SK-N-SH treated with all-trans-retinoic acid at 6 μM for 48 hours (cell line): ENCODE measurements at regions not wholly inside any gene's neighbourhood (a gene's known extent, or its start where the extent isn't known, plus 50 kb on each side); places are given as distances from the start of the nearest gene placed in this dataset.
"Not testable (repeated sequence)": the region's sequence is repeated elsewhere in the genome, so short reads cannot be mapped to it uniquely, and the experiment has no call there.

ENCODE experiments used
- ESRRG ChIP-seq: fragments of 250-450 bp; sonication (Bioruptor Pico); IDR thresholded peaks from 2 replicates; pipeline ENCODE4 v1.6.1; 2021; ENCODE audit warnings: mild to moderate bottlenecking
- ISL1 ChIP-seq: fragments of 250-450 bp; sonication (Bioruptor Pico); IDR thresholded peaks from 2 replicates; pipeline ENCODE4 v2.1.2; 2022; ENCODE audit warnings: mild to moderate bottlenecking, moderate library complexity
- SNAI2 ChIP-seq: fragments of 250-450 bp; sonication (Bioruptor Pico); IDR thresholded peaks from 2 replicates; pipeline ENCODE4 v1.5.0; 2020; ENCODE audit warnings: mild to moderate bottlenecking, moderate library complexity
- ZFP3 ChIP-seq: fragments of 250-450 bp; sonication (Bioruptor Pico); IDR thresholded peaks from 2 replicates; pipeline ENCODE4 v1.5.0; 2020; ENCODE audit warnings: mild to moderate bottlenecking, moderate library complexity
- ZFP30 ChIP-seq: fragments of 450-650 bp; formaldehyde crosslinking; IDR thresholded peaks from 2 replicates; pipeline ENCODE4 v1.5.0; 2022; ENCODE audit warnings: mild to moderate bottlenecking, moderate library complexity
- TF ChIP-seq, protein P1 (sequence below): fragments of 250-450 bp; sonication (Bioruptor Pico); IDR thresholded peaks from 2 replicates; pipeline ENCODE4 v1.5.1; 2020; ENCODE audit warnings: low read depth, mild to moderate bottlenecking, moderate library complexity
- TF ChIP-seq, protein P2 (sequence below): fragments of 250-450 bp; sonication (Bioruptor Pico); IDR thresholded peaks from 2 replicates; pipeline ENCODE4 v1.5.0; 2020; ENCODE audit warnings: mild to moderate bottlenecking, moderate library complexity
- TF ChIP-seq, protein P3 (sequence below): fragments of 250-450 bp; sonication (Bioruptor Pico); IDR thresholded peaks from 2 replicates; pipeline ENCODE4 v1.5.1; 2021; ENCODE audit warnings: mild to moderate bottlenecking, moderate library complexity

DNA sequence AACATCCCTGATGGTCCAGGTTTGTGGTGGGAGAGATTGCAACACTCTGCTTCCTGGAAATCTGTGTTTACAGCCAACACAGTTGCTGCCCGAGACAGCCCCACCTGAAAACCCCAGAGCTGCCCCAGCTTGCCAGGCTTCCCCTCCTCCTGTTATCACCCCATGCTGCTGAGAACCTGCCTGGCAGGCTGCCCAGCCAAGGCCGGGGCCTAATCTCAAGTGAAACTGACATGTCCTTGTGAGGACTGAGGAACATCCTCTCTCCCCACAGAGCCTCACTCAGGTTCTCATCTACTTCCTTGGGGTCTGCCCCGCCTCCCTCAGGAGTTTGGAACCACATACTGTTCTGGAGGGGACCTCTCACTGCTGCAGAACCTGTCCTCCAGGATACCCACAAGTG, 358.4 kb downstream of the KCNJ18 start:
- TF ChIP-seq, protein P1, sequence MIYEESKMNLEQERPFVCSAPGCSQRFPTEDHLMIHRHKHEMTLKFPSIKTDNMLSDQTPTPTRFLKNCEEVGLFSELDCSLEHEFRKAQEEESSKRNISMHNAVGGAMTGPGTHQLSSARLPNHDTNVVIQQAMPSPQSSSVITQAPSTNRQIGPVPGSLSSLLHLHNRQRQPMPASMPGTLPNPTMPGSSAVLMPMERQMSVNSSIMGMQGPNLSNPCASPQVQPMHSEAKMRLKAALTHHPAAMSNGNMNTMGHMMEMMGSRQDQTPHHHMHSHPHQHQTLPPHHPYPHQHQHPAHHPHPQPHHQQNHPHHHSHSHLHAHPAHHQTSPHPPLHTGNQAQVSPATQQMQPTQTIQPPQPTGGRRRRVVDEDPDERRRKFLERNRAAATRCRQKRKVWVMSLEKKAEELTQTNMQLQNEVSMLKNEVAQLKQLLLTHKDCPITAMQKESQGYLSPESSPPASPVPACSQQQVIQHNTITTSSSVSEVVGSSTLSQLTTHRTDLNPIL (CRISPR knock-in tag), result not testable (repeated sequence)
- TF ChIP-seq ZFP30 (CRISPR knock-in tag); ZFP3 (CRISPR knock-in tag); SNAI2; ESRRG (CRISPR knock-in tag); ISL1 (CRISPR knock-in tag): not testable (repeated sequence)
- TF ChIP-seq, protein P2, sequence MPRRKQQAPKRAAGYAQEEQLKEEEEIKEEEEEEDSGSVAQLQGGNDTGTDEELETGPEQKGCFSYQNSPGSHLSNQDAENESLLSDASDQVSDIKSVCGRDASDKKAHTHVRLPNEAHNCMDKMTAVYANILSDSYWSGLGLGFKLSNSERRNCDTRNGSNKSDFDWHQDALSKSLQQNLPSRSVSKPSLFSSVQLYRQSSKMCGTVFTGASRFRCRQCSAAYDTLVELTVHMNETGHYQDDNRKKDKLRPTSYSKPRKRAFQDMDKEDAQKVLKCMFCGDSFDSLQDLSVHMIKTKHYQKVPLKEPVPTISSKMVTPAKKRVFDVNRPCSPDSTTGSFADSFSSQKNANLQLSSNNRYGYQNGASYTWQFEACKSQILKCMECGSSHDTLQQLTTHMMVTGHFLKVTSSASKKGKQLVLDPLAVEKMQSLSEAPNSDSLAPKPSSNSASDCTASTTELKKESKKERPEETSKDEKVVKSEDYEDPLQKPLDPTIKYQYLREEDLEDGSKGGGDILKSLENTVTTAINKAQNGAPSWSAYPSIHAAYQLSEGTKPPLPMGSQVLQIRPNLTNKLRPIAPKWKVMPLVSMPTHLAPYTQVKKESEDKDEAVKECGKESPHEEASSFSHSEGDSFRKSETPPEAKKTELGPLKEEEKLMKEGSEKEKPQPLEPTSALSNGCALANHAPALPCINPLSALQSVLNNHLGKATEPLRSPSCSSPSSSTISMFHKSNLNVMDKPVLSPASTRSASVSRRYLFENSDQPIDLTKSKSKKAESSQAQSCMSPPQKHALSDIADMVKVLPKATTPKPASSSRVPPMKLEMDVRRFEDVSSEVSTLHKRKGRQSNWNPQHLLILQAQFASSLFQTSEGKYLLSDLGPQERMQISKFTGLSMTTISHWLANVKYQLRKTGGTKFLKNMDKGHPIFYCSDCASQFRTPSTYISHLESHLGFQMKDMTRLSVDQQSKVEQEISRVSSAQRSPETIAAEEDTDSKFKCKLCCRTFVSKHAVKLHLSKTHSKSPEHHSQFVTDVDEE (CRISPR knock-in tag), result not testable (repeated sequence)
- TF ChIP-seq, protein P3, sequence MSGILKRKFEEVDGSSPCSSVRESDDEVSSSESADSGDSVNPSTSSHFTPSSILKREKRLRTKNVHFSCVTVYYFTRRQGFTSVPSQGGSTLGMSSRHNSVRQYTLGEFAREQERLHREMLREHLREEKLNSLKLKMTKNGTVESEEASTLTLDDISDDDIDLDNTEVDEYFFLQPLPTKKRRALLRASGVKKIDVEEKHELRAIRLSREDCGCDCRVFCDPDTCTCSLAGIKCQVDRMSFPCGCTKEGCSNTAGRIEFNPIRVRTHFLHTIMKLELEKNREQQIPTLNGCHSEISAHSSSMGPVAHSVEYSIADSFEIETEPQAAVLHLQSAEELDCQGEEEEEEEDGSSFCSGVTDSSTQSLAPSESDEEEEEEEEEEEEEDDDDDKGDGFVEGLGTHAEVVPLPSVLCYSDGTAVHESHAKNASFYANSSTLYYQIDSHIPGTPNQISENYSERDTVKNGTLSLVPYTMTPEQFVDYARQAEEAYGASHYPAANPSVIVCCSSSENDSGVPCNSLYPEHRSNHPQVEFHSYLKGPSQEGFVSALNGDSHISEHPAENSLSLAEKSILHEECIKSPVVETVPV (CRISPR knock-in tag), result not testable (repeated sequence)
